DND-41 (cell line): ENCODE measurements at regions not wholly inside any gene's neighbourhood (a gene's known extent, or its start where the extent isn't known, plus 50 kb on each side); places are given as distances from the start of the nearest gene placed in this dataset.
"Not testable (repeated sequence)": the region's sequence is repeated elsewhere in the genome, so short reads cannot be mapped to it uniquely, and the experiment has no call there.

Source experiments
- ATAC-seq: fragments of 200-7000 bp; cut with Tn5 transposase; 3 replicates; pipeline ENCODE4 v1.9.1; 2021; ENCODE audit warnings: low read depth; ENCODE audit not compliant: insufficient read depth
- DNase-seq: peaks from one replicate; pipeline ENCODE4 v3.0.0-alpha.2; 2020
- H2AFZ ChIP-seq: 2 replicates; pipeline ENCODE4 v1.6.0; 2012; ENCODE audit warnings: low read depth, low read length
- H3K27ac ChIP-seq: 2 replicates; pipeline ENCODE4 v1.5.1; 2012; ENCODE audit warnings: low read length, inconsistent platforms
- H3K27me3 ChIP-seq: fragments of 200-600 bp; sonication (generic); 2 replicates; pipeline ENCODE4 v1.6.0; 2012; ENCODE audit warnings: low read length, mild to moderate bottlenecking, inconsistent platforms; ENCODE audit not compliant: insufficient read depth, poor library complexity
- H3K36me3 ChIP-seq: 2 replicates; pipeline ENCODE4 v1.5.1; 2012; ENCODE audit warnings: low read length, inconsistent platforms; ENCODE audit not compliant: insufficient read depth
- H3K4me1 ChIP-seq: 2 replicates; pipeline ENCODE4 v1.5.1; 2012; ENCODE audit warnings: mild to moderate bottlenecking, low read length; ENCODE audit not compliant: insufficient read depth
- H3K4me2 ChIP-seq: 2 replicates; pipeline ENCODE4 v1.6.0; 2012; ENCODE audit warnings: mild to moderate bottlenecking, moderate library complexity, low read length, inconsistent platforms; ENCODE audit not compliant: insufficient read depth
- H3K4me3 ChIP-seq, 2 experiments: fragments of 200-600 bp in 1 of 2; shearing (Covaris generic) in 1 of 2; 2 replicates each; pipeline ENCODE4 v1.5.1; 2012 to 2016; ENCODE audit warnings: inconsistent platforms in 2 of 2, low read length in 2 of 2, mild to moderate bottlenecking in 2 of 2, low read depth in 1 of 2, moderate library complexity in 1 of 2
- H3K79me2 ChIP-seq: 2 replicates; pipeline ENCODE4 v1.6.0; 2012; ENCODE audit warnings: low read length, inconsistent platforms; ENCODE audit not compliant: insufficient read depth
- H3K9ac ChIP-seq: 2 replicates; pipeline ENCODE4 v1.6.0; 2012; ENCODE audit warnings: low read depth, mild to moderate bottlenecking, inconsistent platforms, low read length, moderate library complexity
- H3K9me3 ChIP-seq: 2 replicates; pipeline ENCODE4 v1.5.1; 2012; ENCODE audit warnings: low read length, moderate library complexity, mild to moderate bottlenecking, inconsistent platforms; ENCODE audit not compliant: insufficient read depth, severe bottlenecking
- H4K20me1 ChIP-seq: 2 replicates; pipeline ENCODE4 v1.6.0; 2012; ENCODE audit warnings: low read length; ENCODE audit not compliant: insufficient read depth
- CTCF ChIP-seq: IDR thresholded peaks from 2 replicates; pipeline ENCODE4 v1.5.1; 2012; ENCODE audit warnings: borderline replicate concordance, low read length, moderate library complexity, mild to moderate bottlenecking; ENCODE audit not compliant: poor library complexity, severe bottlenecking; ENCODE audit errors: extremely low read depth
- EZH2 ChIP-seq: IDR thresholded peaks from 3 replicates; pipeline ENCODE4 v1.6.1; 2012; ENCODE audit warnings: borderline replicate concordance, low read depth, mild to moderate bottlenecking, moderate library complexity, low read length, inconsistent platforms; ENCODE audit not compliant: severe bottlenecking

GRCh38 chr18:60915160-60915559 is 418.1 kb upstream of the CDH20 start:
- H4K20me1 ChIP-seq, result no peaks in the 10 kb centered on the region
- H3K4me3 ChIP-seq, result no peak overlapping the region
- no peaks in the 10 kb centered on the region for H3K4me1 ChIP-seq
- H3K27me3 ChIP-seq, result no peaks in the 10 kb centered on the region
- no peaks in the 10 kb centered on the region for H3K79me2 ChIP-seq
- TF ChIP-seq EZH2 (no peak), CTCF (no peak)
- H3K36me3 ChIP-seq, result no peaks in the 10 kb centered on the region
- H3K27ac ChIP-seq, result no peak overlapping the region
- H2AFZ ChIP-seq, result no peak overlapping the region
- no peaks in the 10 kb centered on the region for H3K9me3 ChIP-seq
- no peak overlapping the region for H3K4me2 ChIP-seq
- no peak for ATAC-seq
- DNase-seq, result no peak
- H3K9ac ChIP-seq, result no peak overlapping the region

- not testable (repeated sequence) for H3K27me3 ChIP-seq, H3K36me3 ChIP-seq
Observed at GRCh38 chr18:60918862-60919261, 414.4 kb upstream of the CDH20 start.

GRCh38 chr18:60925892-60926291 is 407.3 kb upstream of the CDH20 start:
- Histone ChIP-seq H3K79me2 (no peaks in the 10 kb centered on the region), H3K36me3 (no peaks in the 10 kb centered on the region), H3K27me3 (no peaks in the 10 kb centered on the region), H3K9ac (no peak overlapping the region), H3K27ac (no peak overlapping the region), H2AFZ (no peak overlapping the region), H3K9me3 (no peaks in the 10 kb centered on the region), H3K4me3 (no peak overlapping the region), H3K4me1 (no peaks in the 10 kb centered on the region), H3K4me2 (no peak overlapping the region), H4K20me1 (no peaks in the 10 kb centered on the region)
- DNase-seq (no peak), ATAC-seq (no peak)
- TF ChIP-seq CTCF, result no peak
- no peak for TF ChIP-seq EZH2

More at GRCh38 chr18:60918862-60919261, 414.4 kb upstream of the CDH20 start:
- H3K9me3 ChIP-seq, H3K27ac ChIP-seq, H3K9ac ChIP-seq, ATAC-seq, DNase-seq, H3K4me3 ChIP-seq, H2AFZ ChIP-seq, H4K20me1 ChIP-seq, H3K4me1 ChIP-seq, H3K4me2 ChIP-seq, H3K79me2 ChIP-seq: not testable (repeated sequence)

- no peak overlapping the region for H3K4me2 ChIP-seq
- no peak overlapping the region for H3K4me3 ChIP-seq
Observed at GRCh38 chr18:60929966-60930365, 403.3 kb upstream of the CDH20 start.

More at GRCh38 chr18:60929966-60930365, 403.3 kb upstream of the CDH20 start:
- Histone ChIP-seq H3K27me3 (no peaks in the 10 kb centered on the region), H3K4me1 (no peaks in the 10 kb centered on the region), H3K9ac (no peak overlapping the region), H3K79me2 (no peaks in the 10 kb centered on the region), H3K36me3 (no peaks in the 10 kb centered on the region), H3K27ac (no peak overlapping the region), H4K20me1 (no peaks in the 10 kb centered on the region), H3K9me3 (no peaks in the 10 kb centered on the region), H2AFZ (no peak overlapping the region)
- ATAC-seq, result no peak
- DNase-seq, result no peak
- TF ChIP-seq EZH2 (no peak), CTCF (no peak)
